HCT116 (cell line): ENCODE measurements at regions not wholly inside any gene's neighbourhood (a gene's known extent, or its start where the extent isn't known, plus 50 kb on each side); places are given as distances from the start of the nearest gene placed in this dataset.

Source experiments
- ATAC-seq: fragments of 200-7000 bp; cut with Tn5 transposase; 2 replicates; pipeline ENCODE4 v1.9.1; 2020; ENCODE audit warnings: mild to moderate bottlenecking, moderate library complexity
- BruUV-seq: library from RNA; stranded (reverse); fragments of 400-500 nt; replicated peaks from 2 replicates; lab custom pipeline; 2021; lab: Mats Ljungman, UMichigan
- CTCF ChIA-PET: fragments of 300-600 bp; sonication (Branson Sonifier 250); formaldehyde crosslinking; loops from one replicate; lab custom pipeline; 2021; ENCODE audit warnings: antibody characterized with exemption; lab: Charles Lee
- POLR2A ChIA-PET: fragments of 300-600, 350-600 bp; sonication (Branson Sonifier 250); formaldehyde crosslinking; loops from one replicate; lab custom pipeline; 2021; ENCODE audit warnings: antibody characterized with exemption; lab: Charles Lee
- RAD21 ChIA-PET, 2 experiments: fragments of 300-600 bp; sonication (Branson Sonifier 250); formaldehyde crosslinking; loops; one replicate each; lab custom pipeline; 2023; ENCODE audit warnings: low total read pairs in 2 of 2; ENCODE audit not compliant: uncharacterized antibody in 2 of 2, unreplicated experiment in 2 of 2, low non-redundant PET in 1 of 2; lab: Charles Lee
- DNase-seq: peaks from one replicate; pipeline ENCODE4 v3.0.0-alpha.2; 2010; ENCODE audit warnings: low read depth, low spot score
- H2AFZ ChIP-seq: fragments of 200-600 bp; shearing (Covaris generic), sonication (generic); 2 replicates; pipeline ENCODE4 v1.6.1; 2017; ENCODE audit warnings: low read depth, mixed run types, mixed read lengths, antibody characterized with exemption, low read length; ENCODE audit not compliant: poor library complexity, severe bottlenecking
- H3K27ac ChIP-seq: 2 replicates; pipeline ENCODE4 v1.5.1; 2012; ENCODE audit warnings: low read depth, low read length
- H3K27me3 ChIP-seq: fragments of 200-600 bp; sonication (generic); 2 replicates; pipeline ENCODE4 v1.6.1; 2016; ENCODE audit warnings: mixed run types, low read length, mixed read lengths; ENCODE audit not compliant: insufficient read depth
- H3K36me3 ChIP-seq, 2 experiments: fragments of 200-500 bp in 1 of 2; fragments of 200-600 bp in 1 of 2; sonication (Bioruptor generic) in 1 of 2; sonication (generic) in 1 of 2; 2 replicates each; pipeline versions ENCODE4 v1.5.1 to v1.6.1; 2014 to 2016; ENCODE audit warnings: low read length in 2 of 2, inconsistent platforms in 1 of 2, mixed read lengths in 1 of 2, mixed run types in 1 of 2; ENCODE audit not compliant: insufficient read depth in 2 of 2, control insufficient read depth in 1 of 2
- H3K4me1 ChIP-seq, 2 experiments: fragments of 200-600 bp in 1 of 2; sonication (generic) in 1 of 2; 2 replicates each; pipeline versions ENCODE4 v1.5.1 to v1.6.1; 2012 to 2017; ENCODE audit warnings: low read length in 2 of 2, inconsistent platforms in 1 of 2, mild to moderate bottlenecking in 1 of 2, mixed read lengths in 1 of 2, mixed run types in 1 of 2, moderate library complexity in 1 of 2; ENCODE audit not compliant: insufficient read depth in 2 of 2, control insufficient read depth in 1 of 2
- H3K4me2 ChIP-seq: fragments of 200-600 bp; sonication (generic); 2 replicates; pipeline ENCODE4 v1.6.1; 2017; ENCODE audit warnings: mixed run types, low read length, mixed read lengths
- H3K4me3 ChIP-seq, 2 experiments: fragments of 200-600 bp in 1 of 2; sonication (generic) in 1 of 2; replicated peaks in 1 of 2; 2 replicates each; pipeline ENCODE4 v1.5.1; 2011 to 2016; ENCODE audit warnings: low read length in 2 of 2, control low read depth in 1 of 2, low read depth in 1 of 2, mild to moderate bottlenecking in 1 of 2, mixed read lengths in 1 of 2, mixed run types in 1 of 2
- H3K79me2 ChIP-seq: fragments of 200-600 bp; sonication (generic); 2 replicates; pipeline ENCODE4 v1.6.1; 2017; ENCODE audit warnings: mild to moderate bottlenecking, mixed run types, low read length, moderate library complexity, mixed read lengths; ENCODE audit not compliant: insufficient read depth
- H3K9ac ChIP-seq: fragments of 200-600 bp; sonication (generic); 2 replicates; pipeline ENCODE4 v1.6.1; 2016; ENCODE audit warnings: low read length, mixed read lengths
- H3K9me2 ChIP-seq: fragments of 200-600 bp; sonication (generic), shearing (Covaris generic); 2 replicates; pipeline ENCODE4 v1.6.1; 2017; ENCODE audit warnings: mixed run types, mild to moderate bottlenecking, moderate library complexity; ENCODE audit not compliant: insufficient read depth
- H3K9me3 ChIP-seq, 2 experiments: fragments of 200-500 bp in 1 of 2; fragments of 200-600 bp in 1 of 2; sonication (Bioruptor generic) in 1 of 2; sonication (generic) in 1 of 2; 2 replicates each; pipeline ENCODE4 v1.6.1; 2014 to 2017; ENCODE audit warnings: low read length in 2 of 2, mixed read lengths in 2 of 2, inconsistent platforms in 1 of 2, low read depth in 1 of 2, mild to moderate bottlenecking in 1 of 2, mixed run types in 1 of 2, moderate library complexity in 1 of 2; ENCODE audit not compliant: control insufficient read depth in 1 of 2, insufficient read depth in 1 of 2
- H4K20me1 ChIP-seq: fragments of 200-600 bp; sonication (generic), shearing (Covaris generic); 2 replicates; pipeline ENCODE4 v1.6.1; 2017; ENCODE audit warnings: mixed run types, mild to moderate bottlenecking, moderate library complexity; ENCODE audit not compliant: insufficient read depth
- CEBPB ChIP-seq: IDR thresholded peaks from 2 replicates; pipeline ENCODE4 v1.6.1; 2012; ENCODE audit warnings: low read depth
- CTCF ChIP-seq, 3 experiments: fragments of 200-600 bp in 1 of 3; sonication (generic) in 1 of 3; IDR thresholded peaks in 2 of 3; conservative IDR thresholded peaks in 1 of 3; 2 replicates each; pipeline ENCODE4 v1.5.1; 2012 to 2017; ENCODE audit warnings: low read depth in 2 of 3, low read length in 2 of 3, antibody characterized with exemption in 1 of 3, borderline replicate concordance in 1 of 3, control low read depth in 1 of 3, mild to moderate bottlenecking in 1 of 3, mixed read lengths in 1 of 3, mixed run types in 1 of 3, moderate library complexity in 1 of 3; ENCODE audit not compliant: insufficient read depth in 1 of 3
- EGR1 ChIP-seq: IDR thresholded peaks from 2 replicates; pipeline ENCODE4 v1.6.1; 2012; ENCODE audit warnings: low read depth
- ELF1 ChIP-seq: IDR thresholded peaks from 2 replicates; pipeline ENCODE4 v1.6.1; 2012; ENCODE audit warnings: low read depth, borderline replicate concordance
- EZH2 ChIP-seq: fragments of 200-600 bp; sonication (generic); IDR thresholded peaks from 2 replicates; pipeline ENCODE4 v1.6.1; 2017; ENCODE audit warnings: antibody characterized with exemption, mixed run types
- FOSL1 ChIP-seq: IDR thresholded peaks from 2 replicates; pipeline ENCODE4 v1.6.1; 2012; ENCODE audit warnings: low read depth
- JUND ChIP-seq: IDR thresholded peaks from 2 replicates; pipeline ENCODE4 v1.6.1; 2012
- MAX ChIP-seq: IDR thresholded peaks from 2 replicates; pipeline ENCODE4 v1.6.1; 2012
- POLR2A ChIP-seq: IDR thresholded peaks from 2 replicates; pipeline ENCODE4 v1.7.0; 2011; ENCODE audit warnings: borderline replicate concordance; ENCODE audit not compliant: insufficient read depth, insufficient read length; ENCODE audit errors: extremely low read depth
- SRF ChIP-seq: IDR thresholded peaks from 2 replicates; pipeline ENCODE4 v1.6.1; 2012; ENCODE audit warnings: low read depth
- YY1 ChIP-seq: IDR thresholded peaks from 2 replicates; pipeline ENCODE4 v1.6.1; 2011; ENCODE audit warnings: low read length, low read depth, moderate library complexity, mild to moderate bottlenecking; ENCODE audit not compliant: insufficient replicate concordance; ENCODE audit errors: extremely low read depth
- ZFX ChIP-seq: fragments of 450-650 bp; IDR thresholded peaks from 2 replicates; pipeline ENCODE4 v1.6.1; 2017
- intact Hi-C: fragments of 100-400 bp; cut with micrococcal nuclease; formaldehyde crosslinking; loops from 2 replicates; pipeline ENCODE4 v1.10.0; 2022
- TF ChIP-seq, protein P1 (sequence below): IDR thresholded peaks from 2 replicates; pipeline ENCODE4 v1.6.1; 2011; ENCODE audit warnings: mild to moderate bottlenecking, low read length, moderate library complexity; ENCODE audit not compliant: insufficient replicate concordance; ENCODE audit errors: extremely low read depth

DNA sequence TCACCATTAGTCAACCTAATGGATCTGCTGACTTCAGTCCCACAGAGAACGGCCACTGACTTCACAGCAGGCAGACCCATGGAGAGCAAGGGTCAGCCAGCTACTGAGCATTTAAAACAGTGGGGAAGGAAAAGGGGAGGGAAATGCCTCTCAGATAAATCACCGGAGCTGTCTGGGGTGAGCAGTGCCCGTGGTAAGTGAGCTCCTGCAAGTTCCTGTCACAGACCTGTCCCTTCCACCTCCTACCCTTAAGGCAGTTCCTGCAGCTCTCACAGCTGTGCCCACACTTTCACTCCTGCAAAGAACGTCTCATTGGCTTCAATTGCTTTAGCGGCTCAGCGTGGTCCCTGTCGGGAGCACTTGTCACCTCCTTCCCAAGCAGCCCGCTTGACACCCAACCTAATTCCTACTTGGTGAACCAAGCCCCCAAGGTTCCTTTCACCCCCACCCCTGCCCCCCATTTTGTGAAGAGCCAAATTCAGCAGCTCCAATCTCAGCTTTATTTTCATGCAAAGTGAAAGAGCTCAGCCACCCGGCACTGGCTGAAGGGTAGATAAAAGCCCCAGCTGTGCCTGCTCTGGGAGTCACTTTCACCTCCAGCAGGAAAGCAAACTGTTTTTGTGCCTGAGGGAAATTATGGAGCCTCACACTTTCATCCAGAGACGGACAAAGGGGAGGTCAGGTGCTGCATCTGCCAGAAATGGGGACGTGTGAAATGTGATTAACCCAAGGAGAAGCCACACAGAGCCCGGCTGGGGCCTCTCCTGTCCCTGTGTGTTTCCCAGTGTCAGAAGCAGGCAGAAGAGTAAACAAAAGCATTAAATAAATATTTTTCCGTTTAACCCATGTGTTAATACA lies 306.2 kb downstream of the TTLL7 start:
- no TSS peak for BruUV-seq
- no peaks in the 10 kb centered on the region for H3K79me2 ChIP-seq
- H3K4me2 ChIP-seq, result no peak overlapping the region
- TF ChIP-seq, protein P1, sequence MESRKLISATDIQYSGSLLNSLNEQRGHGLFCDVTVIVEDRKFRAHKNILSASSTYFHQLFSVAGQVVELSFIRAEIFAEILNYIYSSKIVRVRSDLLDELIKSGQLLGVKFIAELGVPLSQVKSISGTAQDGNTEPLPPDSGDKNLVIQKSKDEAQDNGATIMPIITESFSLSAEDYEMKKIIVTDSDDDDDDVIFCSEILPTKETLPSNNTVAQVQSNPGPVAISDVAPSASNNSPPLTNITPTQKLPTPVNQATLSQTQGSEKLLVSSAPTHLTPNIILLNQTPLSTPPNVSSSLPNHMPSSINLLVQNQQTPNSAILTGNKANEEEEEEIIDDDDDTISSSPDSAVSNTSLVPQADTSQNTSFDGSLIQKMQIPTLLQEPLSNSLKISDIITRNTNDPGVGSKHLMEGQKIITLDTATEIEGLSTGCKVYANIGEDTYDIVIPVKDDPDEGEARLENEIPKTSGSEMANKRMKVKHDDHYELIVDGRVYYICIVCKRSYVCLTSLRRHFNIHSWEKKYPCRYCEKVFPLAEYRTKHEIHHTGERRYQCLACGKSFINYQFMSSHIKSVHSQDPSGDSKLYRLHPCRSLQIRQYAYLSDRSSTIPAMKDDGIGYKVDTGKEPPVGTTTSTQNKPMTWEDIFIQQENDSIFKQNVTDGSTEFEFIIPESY, result no peak
- TF ChIP-seq SRF (no peak), ELF1 (no peak), POLR2A (no peak)
- H4K20me1 ChIP-seq, result no peaks in the 10 kb centered on the region
- ChIA-PET CTCF (no interaction called here), POLR2A (no interaction called here), RAD21 (no interaction called here)
- H3K9me2 ChIP-seq, result no peaks in the 10 kb centered on the region
- ATAC-seq (no peak), DNase-seq (no peak)
- no peak overlapping the region for H2AFZ ChIP-seq
- peaks cover 11% of the 10 kb centered on the region for H3K27me3 ChIP-seq
- no peaks in the 10 kb centered on the region for H3K4me1 ChIP-seq
- H3K9me3 ChIP-seq, result no peaks in the 10 kb centered on the region
- intact Hi-C loops, result no loop called here
- H3K9ac ChIP-seq, result no peak overlapping the region
- H3K27ac ChIP-seq, result no peak overlapping the region
- H3K4me3 ChIP-seq, result no peak overlapping the region
- no peaks in the 10 kb centered on the region for H3K36me3 ChIP-seq

DNA sequence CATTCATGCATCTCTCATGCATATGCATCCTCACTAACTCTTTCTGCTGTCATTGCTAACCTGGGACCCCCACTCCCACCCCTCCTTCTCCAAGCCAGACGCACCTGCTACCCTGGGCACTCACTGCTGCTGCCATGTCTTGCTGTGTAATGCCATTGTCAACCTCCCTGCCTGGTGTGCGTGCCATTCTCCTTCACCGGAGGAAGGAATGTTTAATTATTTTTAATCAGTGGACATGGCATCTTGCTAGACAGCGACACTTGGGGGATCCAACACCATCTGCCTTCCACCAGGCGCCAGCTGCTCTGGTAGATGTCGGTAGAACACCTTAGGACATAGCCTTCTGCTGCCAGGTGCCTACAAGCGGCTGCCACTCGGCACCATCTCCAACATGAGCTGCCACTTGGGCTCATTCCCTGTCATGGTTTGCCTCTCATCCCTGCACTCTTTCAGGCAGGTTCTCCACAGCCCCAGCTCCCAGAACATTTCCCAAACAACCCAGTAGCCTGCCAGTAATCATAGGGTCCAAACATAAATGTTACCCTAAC lies 306.9 kb downstream of the TTLL7 start:
- Histone ChIP-seq H3K4me3 (no peak overlapping the region), H3K27ac (no peak overlapping the region), H3K79me2 (no peaks in the 10 kb centered on the region), H3K4me2 (no peak overlapping the region), H3K27me3 (peaks cover 11% of the 10 kb centered on the region; the same call in 1 of the 2 replicates), H3K36me3 (no peaks in the 10 kb centered on the region), H3K4me1 (no peaks in the 10 kb centered on the region), H2AFZ (no peak overlapping the region), H4K20me1 (no peaks in the 10 kb centered on the region), H3K9me3 (no peaks in the 10 kb centered on the region)
- ChIA-PET CTCF (no interaction called here), POLR2A (no interaction called here), RAD21 (no interaction called here)
- DNase-seq, result no peak
- TF ChIP-seq JUND (no peak), EZH2 (no peak), YY1 (no peak), CTCF (IDR thresholded peaks at IDR 0.05 in 2 of 3, conservative IDR thresholded peaks at IDR 0.05 in 1 of 3; ENCODE audit: borderline replicate concordance in 1 of 3, insufficient read depth in 1 of 3, low read depth in 2 of 3, low read length in 2 of 3) (no peak), SRF (no peak), FOSL1 (no peak), MAX (no peak), POLR2A (no peak), CEBPB (no peak), EGR1 (no peak), ZFX (no peak), ELF1 (no peak)
- TF ChIP-seq, all 23 proteins: peak for 0
- BruUV-seq, result no TSS peak
- Histone ChIP-seq H3K9ac (no peak overlapping the region), H3K9me2 (no peaks in the 10 kb centered on the region)
- intact Hi-C loops, result no loop called here
- no peak for ATAC-seq
